GM23248 (cell line): ENCODE measurements at regions not wholly inside any gene's neighbourhood (a gene's known extent, or its start where the extent isn't known, plus 50 kb on each side); places are given as distances from the start of the nearest gene placed in this dataset.

Experiments used
- EZH2 ChIP-seq: fragments of 200-600 bp; sonication (generic); IDR thresholded peaks from 2 replicates; pipeline ENCODE4 v1.6.1; 2018; ENCODE audit warnings: antibody characterized with exemption, mild to moderate bottlenecking; ENCODE audit not compliant: insufficient read depth, poor library complexity, severe bottlenecking
- EZH2phosphoT487 ChIP-seq: fragments of 200-600 bp; sonication (generic); IDR thresholded peaks from 2 replicates; pipeline ENCODE4 v1.6.1; 2018; ENCODE audit warnings: antibody characterized with exemption, moderate library complexity, mild to moderate bottlenecking, low read depth; ENCODE audit not compliant: insufficient read depth

DNA sequence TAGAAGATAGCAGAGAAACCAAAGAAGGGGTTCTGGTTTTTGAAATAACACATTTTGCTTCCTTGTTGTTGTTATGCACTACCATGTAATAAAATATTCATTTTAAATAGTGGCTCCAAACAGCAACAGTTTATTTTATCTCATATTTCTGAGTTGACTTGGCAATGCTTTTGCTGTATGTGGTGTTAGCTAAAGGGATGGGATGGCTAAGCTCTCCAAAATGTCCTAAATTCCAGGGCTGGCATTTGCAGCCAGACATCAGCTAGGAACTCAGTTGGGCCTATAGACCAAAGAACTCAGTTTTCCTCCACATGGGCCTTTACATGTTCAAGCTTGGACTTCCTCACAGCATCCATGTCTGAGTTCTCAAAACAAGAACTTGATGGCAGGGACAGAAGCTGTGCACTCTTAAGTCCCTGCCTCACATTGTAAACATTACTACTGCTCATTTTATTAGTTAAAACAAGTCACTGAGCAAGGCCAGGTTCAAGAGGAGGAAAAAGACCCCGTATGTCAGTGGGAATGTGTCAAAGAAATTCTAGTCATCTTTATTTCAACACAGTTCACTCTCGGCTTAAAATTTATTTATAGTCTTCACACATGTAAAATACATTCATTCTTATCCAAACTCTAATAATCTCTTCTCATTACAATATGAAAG lies 819.3 kb upstream of the PCDH20 start:
- TF ChIP-seq EZH2phosphoT487 = no peak
- TF ChIP-seq EZH2 = no peak
